Kidney glomerular epithelial cell (primary cell): ENCODE measurements at regions not wholly inside any gene's neighbourhood (a gene's known extent, or its start where the extent isn't known, plus 50 kb on each side); places are given as distances from the start of the nearest gene placed in this dataset.
"Not testable (repeated sequence)": the region's sequence is repeated elsewhere in the genome, so short reads cannot be mapped to it uniquely, and the experiment has no call there.

ENCODE experiments used
- DNase-seq: peaks from one replicate; lab custom pipeline; 2025; lab: John Stamatoyannopoulos, UW

DNA sequence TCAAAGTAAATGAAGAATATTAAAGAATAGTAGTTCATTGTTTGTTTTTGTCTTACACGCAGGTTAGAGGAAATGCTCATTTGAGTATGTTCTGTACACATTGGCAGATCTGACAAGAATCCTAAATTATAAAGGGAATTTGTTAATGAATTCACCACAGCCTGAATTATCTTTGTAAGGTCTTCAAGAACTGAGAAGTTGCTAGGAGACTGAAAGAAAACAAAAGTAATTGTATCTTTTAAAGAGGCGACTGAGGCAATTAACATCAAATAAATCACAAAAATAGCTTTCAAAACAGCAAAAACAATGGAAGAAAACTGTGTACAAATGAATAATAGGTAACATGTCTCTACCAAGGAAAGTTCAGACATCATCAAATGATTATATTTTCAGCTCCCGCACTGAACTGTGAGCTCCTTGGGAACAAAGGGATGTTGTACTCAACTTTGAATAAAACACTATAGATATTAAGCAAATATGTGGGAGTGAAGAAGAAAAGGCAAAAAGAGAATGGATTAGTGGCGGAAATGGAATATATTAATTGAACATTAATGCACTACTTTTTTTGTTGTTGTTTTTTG lies 51.7 kb upstream of the ATIC start:
- no peak for DNase-seq

DNA sequence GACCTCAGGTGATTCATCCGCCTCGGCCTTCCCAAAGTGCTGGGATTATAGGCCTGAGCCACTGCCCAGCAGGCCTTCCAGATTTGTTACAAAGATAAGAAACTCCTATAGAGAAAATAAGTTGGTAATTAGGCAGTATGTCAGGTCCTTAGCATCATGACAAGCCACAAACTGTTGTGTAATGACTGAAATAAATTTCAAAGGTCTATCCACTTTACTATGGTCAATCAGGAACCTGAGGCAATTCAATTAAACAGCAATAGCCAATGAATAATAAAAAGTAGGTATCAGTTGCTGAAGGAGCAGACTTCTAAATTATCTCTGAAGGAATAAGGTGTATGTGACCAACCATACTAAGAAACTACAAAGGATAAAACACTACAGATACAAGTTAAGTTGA lies 62.4 kb upstream of the ATIC start:
- no peak for DNase-seq

DNA sequence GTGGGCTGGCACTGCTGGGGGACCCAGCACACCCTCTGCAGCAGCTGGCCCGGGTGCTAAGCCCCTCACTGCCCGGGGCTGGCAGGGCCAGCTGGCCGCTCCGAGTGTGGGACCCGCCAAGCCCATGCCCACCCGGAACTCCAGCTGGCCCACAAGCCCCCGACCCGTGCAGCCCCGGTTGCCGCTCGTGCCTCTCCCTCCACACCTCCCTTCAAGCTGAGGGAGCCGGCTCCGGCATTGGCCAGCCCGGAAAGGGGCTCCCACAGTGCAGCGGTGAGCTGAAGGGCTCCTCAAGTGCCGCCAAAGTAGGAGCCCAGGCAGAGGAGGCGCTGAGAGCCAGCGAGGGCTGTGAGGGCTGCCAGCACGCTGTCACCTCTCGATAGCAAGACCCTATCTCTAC lies 65.9 kb upstream of the ATIC start:
- not testable (repeated sequence) for DNase-seq

DNA sequence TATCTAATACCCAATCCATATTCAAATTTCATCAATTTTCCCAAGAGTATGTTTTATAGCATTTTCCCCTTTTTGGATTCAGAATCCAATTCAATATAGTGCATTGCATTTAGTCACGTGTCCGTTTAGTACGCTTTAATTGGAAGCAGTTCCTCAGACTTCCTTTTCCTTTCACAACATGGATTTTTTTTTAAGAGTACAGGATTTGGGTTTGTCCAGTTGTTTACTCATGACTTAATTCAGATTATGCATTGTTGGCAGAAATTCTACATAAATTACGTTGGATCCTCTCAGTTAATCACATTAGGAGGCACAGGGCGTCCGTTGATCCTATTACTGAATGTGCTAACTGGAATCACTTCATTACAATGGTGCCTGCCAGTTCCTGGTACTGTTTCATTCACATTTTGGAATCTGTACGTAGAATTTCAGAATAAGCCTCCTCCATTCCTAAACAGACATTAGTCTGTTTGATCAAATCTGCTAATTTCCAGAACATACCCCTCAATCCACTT lies 70.0 kb upstream of the ATIC start:
- DNase-seq = no peak

DNA sequence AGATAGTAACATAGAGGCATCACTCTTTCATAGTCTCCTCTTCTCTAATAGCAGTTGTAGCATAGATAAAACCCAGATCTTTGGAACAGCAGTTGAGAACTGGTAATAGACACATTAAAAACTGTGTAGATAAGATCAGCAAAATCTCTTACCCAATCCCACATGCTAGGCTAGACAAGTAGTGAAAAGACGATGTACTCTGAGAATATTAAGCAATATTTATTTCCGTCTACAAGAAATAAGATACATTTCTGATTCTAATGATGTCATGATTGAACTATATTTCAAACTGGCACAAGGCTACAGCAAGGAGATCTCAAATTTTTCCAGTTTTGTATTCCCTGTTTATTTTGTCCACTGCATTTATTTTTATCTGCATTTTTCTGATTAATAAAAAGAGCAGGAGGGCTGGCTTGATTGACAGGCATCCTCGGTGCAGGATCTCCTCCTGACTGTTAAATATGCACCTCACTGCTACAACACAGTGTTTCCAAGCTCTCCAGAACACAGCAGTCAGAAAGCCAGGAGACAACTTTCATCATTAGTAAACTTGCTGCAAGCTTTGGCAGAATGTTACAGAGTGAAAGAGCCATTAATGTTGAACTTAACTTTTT lies 73.3 kb upstream of the ATIC start:
- no peak for DNase-seq

DNA sequence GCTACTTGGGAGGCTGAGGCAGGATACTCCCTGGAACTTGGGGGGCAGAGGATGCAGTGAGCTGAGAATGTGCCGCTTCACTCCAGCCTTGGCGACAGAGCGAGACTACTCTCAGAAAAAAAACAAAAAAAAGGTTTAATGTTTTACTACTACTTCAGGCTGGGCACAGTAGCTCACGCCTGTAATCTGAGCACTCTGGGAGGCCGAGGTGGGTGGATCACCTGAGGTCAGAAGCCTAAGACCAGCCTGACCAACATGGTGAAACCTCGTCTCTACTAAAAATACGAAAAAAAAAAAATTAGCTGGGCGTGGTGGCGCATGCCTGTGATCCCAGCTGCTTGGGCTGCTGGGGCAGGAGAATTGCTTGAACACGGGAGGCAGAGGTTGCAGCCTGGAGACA lies 75.7 kb upstream of the ATIC start:
- DNase-seq = no peak

DNA sequence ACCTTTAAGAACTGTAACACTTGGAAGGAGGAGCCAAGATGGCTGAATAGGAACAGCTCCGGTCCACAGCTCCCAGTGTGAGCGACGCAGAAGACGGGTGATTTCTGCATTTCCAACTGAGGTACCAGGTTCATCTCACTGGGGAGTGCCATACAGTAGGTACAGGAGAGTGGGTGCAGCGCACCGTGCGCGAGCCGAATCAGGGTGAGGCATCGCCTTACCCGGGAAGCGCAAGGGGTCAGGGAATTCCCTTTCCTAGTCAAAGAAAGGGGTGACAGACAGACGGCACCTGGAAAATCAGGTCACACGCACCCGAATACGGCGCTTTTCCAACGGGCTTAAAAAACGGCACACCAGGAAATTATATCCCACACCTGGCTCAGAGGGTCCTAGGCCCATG lies 81.8 kb upstream of the ABCA12 start:
- DNase-seq = not testable (repeated sequence)

DNA sequence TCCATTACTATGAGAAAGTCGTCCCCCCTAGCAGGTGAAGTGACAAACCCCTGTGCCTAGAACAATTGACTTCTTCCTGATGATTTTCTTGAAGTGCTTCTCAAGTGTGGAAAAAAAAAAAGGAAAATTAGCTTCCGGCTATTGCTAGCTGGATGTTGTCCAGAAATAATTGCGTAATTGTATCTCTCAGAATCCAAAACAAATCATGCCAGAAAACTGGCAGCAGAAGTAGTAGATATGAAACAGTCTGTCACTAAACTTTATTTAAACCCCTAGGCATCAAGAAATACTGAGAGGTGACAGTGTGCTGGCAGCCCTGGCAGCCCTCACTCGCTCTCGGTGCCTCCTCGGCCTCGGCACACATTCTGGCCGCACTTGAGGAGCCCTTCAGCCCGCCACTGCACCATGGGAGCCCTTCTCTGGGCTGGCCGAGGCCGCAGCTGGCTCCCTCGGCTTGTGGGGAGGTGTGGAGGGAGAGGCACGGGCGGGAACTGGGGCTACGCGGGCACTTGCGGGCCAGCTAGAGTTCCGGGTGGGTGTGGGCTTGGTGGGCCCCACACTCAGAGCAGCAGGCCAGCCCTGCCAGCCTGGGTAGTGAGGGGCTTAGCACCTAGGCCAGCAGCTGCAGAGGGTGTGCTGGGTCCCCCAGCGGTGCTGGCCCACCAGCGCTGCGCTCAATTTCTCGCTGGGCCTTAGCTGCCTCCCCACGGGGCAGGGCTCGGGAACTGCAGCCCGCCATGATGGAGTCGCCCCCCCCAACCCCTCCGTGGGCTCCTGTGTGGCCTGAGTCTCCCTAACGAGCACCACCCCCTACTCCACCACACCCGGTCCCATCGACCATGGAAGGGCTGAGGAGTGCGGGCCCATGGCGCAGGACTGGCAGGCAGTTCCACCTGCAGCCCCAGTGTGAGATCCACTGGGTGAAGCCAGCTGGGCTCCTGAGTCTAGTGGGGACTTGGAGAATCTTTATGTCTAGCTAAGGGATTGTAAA lies 80.5 kb upstream of the ABCA12 start:
- peak; percentile 5 for DNase-seq

DNA sequence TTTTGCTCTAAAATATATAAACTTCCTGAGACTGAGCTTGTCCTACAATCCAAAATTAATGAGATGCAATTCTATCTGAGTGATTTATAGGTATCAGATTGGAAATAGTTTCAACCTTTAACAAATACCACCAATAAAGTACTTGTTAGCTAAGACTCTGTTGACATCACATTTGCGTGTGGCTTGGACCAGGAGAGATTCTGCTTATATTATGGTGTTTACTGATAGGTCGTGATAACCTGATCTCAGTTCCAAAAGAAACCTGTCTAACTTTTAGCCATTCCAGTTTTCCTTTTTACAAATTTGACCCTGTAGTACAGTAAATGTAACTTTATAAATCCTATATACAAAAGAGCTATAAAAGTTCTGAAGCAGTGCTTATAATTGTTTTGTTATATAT lies 78.4 kb upstream of the ABCA12 start:
- DNase-seq = no peak

DNA sequence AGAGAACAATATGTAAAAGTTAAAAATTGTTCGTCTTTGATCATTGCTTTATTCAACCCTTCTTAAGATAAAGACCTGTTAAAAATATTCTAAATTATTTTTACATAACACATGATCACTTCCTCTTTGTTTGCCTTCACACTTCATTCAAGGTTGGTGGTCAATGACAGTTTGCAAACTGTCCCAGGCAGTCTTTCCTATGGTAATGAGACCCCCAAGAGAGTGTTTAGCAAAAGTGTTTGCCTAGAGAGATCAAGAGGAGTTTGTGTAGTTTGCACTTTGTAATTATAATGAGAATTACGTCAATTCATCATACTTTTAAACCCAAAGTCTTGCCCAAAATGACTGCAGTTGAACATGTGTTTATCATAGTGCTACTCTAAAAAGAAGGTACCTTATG lies 77.2 kb upstream of the ABCA12 start:
- no peak for DNase-seq

DNA sequence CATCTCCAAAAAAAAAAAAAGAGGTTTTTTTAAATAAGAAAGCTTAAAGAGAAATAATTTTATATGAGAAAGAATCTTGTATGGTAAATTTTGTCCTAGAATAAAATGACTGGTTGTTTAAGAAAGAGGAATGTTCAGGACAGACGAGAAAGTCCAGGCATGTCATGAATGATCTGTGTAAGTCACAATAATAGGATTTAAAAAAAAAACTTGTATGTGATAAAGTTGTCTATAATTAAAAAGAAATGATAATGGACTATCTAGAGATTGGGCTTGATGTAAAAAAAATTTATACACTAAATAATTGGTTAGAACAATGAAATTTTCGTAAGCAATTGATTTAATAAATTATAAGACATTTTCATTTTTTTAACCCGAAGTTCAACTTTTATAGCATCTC lies 71.7 kb upstream of the ABCA12 start:
- no peak for DNase-seq

DNA sequence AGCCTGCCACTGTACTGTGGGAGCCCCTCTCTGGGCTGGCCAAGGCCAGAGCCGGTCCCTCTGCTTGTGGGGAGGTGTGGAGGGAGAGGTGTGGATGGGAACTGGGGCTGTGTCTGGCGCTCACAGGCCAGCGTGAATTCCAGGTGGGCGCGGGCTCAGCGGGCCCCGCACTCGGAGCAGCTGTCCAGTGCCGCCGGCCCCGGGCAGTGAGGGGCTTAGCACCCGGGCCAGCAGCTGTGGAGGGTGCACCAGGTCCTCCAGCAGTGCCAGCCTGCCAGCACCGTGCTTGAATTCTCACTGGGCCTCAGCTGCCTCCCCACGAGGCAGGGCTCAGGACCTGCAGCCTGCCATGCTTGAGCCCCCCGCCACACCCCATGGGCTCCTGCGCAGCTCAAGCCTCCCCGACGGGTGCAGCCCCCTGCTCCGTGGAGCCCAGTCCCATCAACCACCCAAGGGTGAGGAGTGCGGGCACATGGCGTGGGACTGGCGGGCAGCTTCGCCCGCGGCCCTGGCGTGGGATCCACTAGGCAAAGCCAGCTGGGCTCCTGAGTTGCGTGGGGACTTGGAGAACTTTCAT lies 69.5 kb upstream of the ABCA12 start:
- DNase-seq = no peak

DNA sequence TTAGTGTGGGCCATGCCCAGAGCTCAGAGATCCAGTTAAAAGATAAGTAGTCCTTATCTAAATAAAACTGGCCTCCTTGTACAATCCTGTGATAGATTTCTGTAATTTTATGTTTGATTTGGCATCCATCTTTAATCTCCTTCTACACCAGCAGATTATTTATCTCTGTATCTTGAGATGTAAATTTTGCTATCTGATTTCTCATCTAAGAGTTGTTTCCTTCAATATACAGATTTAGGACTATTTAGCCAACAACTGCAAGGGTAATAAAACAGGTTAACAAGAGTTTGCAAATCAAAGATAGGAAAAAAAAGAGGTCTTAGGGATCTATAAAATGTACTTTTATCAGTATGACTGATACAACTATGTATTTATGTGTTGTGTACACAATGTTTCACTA lies 68.6 kb upstream of the ABCA12 start:
- no peak for DNase-seq

DNA sequence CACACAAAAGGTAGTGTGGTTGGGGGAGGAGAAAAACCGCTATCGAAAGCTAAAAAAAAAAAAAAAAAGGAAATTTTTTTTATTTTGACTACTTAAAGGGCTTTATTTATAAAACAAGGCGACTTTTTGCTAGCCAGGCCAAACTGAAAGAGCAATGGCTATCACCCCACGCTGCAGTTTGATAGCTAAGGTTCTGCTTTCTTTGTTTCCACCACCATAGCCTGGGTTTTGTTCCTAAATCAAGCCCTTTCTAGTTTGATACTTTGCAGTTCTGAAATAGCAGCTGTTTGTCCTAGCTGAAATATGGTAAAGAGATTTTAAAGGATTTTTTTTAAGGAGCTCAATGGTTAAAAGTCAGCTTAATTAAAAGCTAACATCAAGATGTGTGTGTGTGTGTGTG lies 67.4 kb upstream of the ABCA12 start:
- DNase-seq = no peak

DNA sequence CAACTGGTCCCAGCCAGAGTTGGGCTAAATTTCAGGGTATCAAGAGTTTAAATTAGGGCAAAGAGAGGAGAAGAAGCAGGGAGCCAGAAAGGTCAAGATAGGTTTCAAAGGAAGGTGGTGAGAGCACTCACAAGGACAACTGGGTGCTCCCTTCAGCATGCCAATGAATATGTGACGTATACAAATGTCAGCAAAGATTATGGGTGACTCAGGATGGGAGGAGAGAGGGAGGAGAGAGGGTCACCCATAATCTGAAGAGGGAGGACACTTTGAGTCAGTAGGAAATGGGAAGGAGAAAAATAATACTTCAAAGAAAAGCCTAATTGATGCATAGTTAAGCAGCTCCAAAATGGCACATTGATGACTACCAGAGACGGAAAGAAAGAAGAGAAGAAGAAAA lies 53.1 kb upstream of the ABCA12 start:
- DNase-seq = no peak

DNA sequence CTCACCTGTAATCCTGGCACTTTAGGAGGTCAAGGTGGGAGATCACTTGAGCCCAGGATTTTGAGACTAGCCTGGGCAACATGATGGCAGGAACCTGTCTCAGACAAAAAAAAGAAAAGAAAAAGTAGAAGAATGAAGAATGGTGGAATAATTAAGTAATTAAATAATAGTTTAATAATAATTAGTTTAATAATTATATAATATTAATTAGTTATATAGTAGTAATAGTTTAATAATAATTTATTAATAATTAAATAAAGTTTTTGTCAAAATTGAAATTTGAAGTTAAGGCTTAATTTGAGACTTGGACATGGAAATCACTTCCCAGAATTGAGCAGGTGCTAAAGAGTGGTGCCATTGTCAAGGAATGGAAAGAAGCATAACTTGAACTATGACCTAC lies 52.2 kb upstream of the ABCA12 start:
- no peak for DNase-seq

DNA sequence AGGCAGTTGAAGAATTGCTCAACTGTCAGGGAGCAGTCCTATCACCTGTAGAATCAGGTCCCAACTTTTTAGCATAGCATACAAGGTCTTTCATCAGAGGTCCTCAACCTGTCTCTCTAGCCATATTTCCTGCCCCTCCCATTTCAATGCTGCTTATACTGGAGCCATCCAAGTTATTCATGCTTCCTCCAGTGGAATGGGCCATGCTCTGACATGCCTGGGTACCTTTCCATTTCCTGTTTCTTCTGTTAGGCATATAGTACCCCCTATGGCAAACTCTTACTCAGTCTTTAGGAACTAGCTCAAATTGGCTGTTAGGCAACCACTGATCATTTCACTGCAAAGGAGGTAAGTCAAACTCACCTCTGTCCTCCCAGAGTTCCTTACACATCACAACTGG lies 51.0 kb upstream of the ABCA12 start:
- DNase-seq = no peak
